Liver (tissue), 8 donors: ENCODE measurements at regions not wholly inside any gene's neighbourhood (a gene's known extent, or its start where the extent isn't known, plus 50 kb on each side); places are given as distances from the start of the nearest gene placed in this dataset.
"Not testable (repeated sequence)": the region's sequence is repeated elsewhere in the genome, so short reads cannot be mapped to it uniquely, and the experiment has no call there.

Experiments
- DNase-seq: peaks from one replicate; pipeline ENCODE4 v3.0.0-alpha.2; 2017; ENCODE audit warnings: low spot score
- H3K27ac ChIP-seq, 2 donors: one replicate each; pipeline ENCODE4 v1.7.0; 2013; ENCODE audit warnings: inconsistent platforms in 2 of 2, low read length in 2 of 2, control low read depth in 1 of 2, low read depth in 1 of 2, mild to moderate bottlenecking in 1 of 2
- H3K27me3 ChIP-seq, 4 donors: one replicate each; pipeline versions ENCODE4 v1.6.1 to v1.7.0; 2013; ENCODE audit warnings: low read length in 3 of 4, inconsistent platforms in 1 of 4, mild to moderate bottlenecking in 1 of 4, moderate library complexity in 1 of 4; ENCODE audit not compliant: control insufficient read depth in 4 of 4, insufficient read depth in 4 of 4
- H3K36me3 ChIP-seq, 4 donors: one replicate each; pipeline versions ENCODE4 v1.6.1 to v1.7.0; 2013; ENCODE audit warnings: low read length in 3 of 4, mild to moderate bottlenecking in 3 of 4, low read depth in 1 of 4, moderate library complexity in 1 of 4; ENCODE audit not compliant: control insufficient read depth in 4 of 4, insufficient read depth in 3 of 4
- H3K4me1 ChIP-seq, 4 donors: one replicate each; pipeline versions ENCODE4 v1.6.1 to v1.7.0; 2013; ENCODE audit warnings: low read length in 3 of 4, mild to moderate bottlenecking in 3 of 4, moderate library complexity in 1 of 4; ENCODE audit not compliant: control insufficient read depth in 4 of 4, insufficient read depth in 4 of 4
- H3K4me3 ChIP-seq, 3 donors: one replicate each; pipeline versions ENCODE4 v1.6.1 to v1.7.0; 2013; ENCODE audit warnings: low read length in 3 of 3, control low read depth in 1 of 3, low read depth in 1 of 3, mild to moderate bottlenecking in 1 of 3
- H3K9ac ChIP-seq, 2 donors: one replicate each; pipeline ENCODE4 v1.7.0; 2013; ENCODE audit warnings: low read length in 2 of 2, mild to moderate bottlenecking in 2 of 2, moderate library complexity in 2 of 2, control low read depth in 1 of 2, low read depth in 1 of 2
- H3K9me3 ChIP-seq, 4 donors: one replicate each; pipeline versions ENCODE4 v1.6.1 to v1.7.0; 2013; ENCODE audit warnings: low read length in 3 of 4; ENCODE audit not compliant: control insufficient read depth in 4 of 4
- CTCF ChIP-seq: fragments of 150-350 bp; IDR thresholded peaks from 2 replicates; pipeline ENCODE4 v1.5.1; 2017; ENCODE audit warnings: improper control_type of control experiment, low read depth, low read length; ENCODE audit not compliant: missing input control
- FOXA1 ChIP-seq: IDR thresholded peaks from 2 replicates; pipeline ENCODE4 v1.6.1; 2016; ENCODE audit warnings: antibody characterized with exemption
- FOXA2 ChIP-seq: IDR thresholded peaks from 2 replicates; pipeline ENCODE4 v1.6.1; 2016; ENCODE audit warnings: antibody characterized with exemption
- HNF4A ChIP-seq, 2 donors: conservative IDR thresholded peaks; 2 replicates each; pipeline ENCODE4 v1.6.1; 2016; ENCODE audit warnings: antibody characterized with exemption in 2 of 2, mild to moderate bottlenecking in 2 of 2
- HNF4G ChIP-seq: IDR thresholded peaks from 2 replicates; pipeline ENCODE4 v1.6.1; 2016; ENCODE audit warnings: antibody characterized with exemption
- NR2F2 ChIP-seq: IDR thresholded peaks from 2 replicates; pipeline ENCODE4 v1.6.1; 2016; ENCODE audit warnings: antibody characterized with exemption
- RAD21 ChIP-seq, 2 donors: IDR thresholded peaks; 2 replicates each; pipeline ENCODE4 v1.6.1; 2016; ENCODE audit warnings: antibody characterized with exemption in 2 of 2, mild to moderate bottlenecking in 2 of 2
- RXRA ChIP-seq, 2 donors: IDR thresholded peaks; 2 replicates each; pipeline ENCODE4 v1.6.1; 2017 to 2018; ENCODE audit warnings: antibody characterized with exemption in 2 of 2, mild to moderate bottlenecking in 1 of 2
- TAF1 ChIP-seq: conservative IDR thresholded peaks from 2 replicates; pipeline ENCODE4 v1.6.1; 2016; ENCODE audit warnings: antibody characterized with exemption, mild to moderate bottlenecking
- ZBTB33 ChIP-seq: IDR thresholded peaks from 2 replicates; pipeline ENCODE4 v1.6.1; 2016; ENCODE audit warnings: antibody characterized with exemption
- WGBS: extraction: QIAGEN DNeasy Blood & Tissue Kit; methylation state at CpG from one replicate; pipeline ENCODE4 v1.1.7; 2013; 5-methylcytosine and 5-hydroxymethylcytosine counted together
- TF ChIP-seq, protein P1 (sequence below): IDR thresholded peaks from 2 replicates; pipeline ENCODE4 v1.6.1; 2016; ENCODE audit warnings: antibody characterized with exemption, mild to moderate bottlenecking
- donor health status: healthy.
- donor health status: healthy.
- donor health status: healthy.
- donor health status: healthy.
- donor health status: healthy.

- H3K27ac ChIP-seq, H3K36me3 ChIP-seq, DNase-seq, H3K9me3 ChIP-seq, H3K4me1 ChIP-seq, H3K4me3 ChIP-seq, H3K9ac ChIP-seq, H3K27me3 ChIP-seq: not testable (repeated sequence)
- WGBS = 95% methylated on average over 29 of the region's 30 CpGs
These were observed 383.9 kb upstream of the CDIN1 start for GRCh38 chr15:36195361-36196007.

DNA sequence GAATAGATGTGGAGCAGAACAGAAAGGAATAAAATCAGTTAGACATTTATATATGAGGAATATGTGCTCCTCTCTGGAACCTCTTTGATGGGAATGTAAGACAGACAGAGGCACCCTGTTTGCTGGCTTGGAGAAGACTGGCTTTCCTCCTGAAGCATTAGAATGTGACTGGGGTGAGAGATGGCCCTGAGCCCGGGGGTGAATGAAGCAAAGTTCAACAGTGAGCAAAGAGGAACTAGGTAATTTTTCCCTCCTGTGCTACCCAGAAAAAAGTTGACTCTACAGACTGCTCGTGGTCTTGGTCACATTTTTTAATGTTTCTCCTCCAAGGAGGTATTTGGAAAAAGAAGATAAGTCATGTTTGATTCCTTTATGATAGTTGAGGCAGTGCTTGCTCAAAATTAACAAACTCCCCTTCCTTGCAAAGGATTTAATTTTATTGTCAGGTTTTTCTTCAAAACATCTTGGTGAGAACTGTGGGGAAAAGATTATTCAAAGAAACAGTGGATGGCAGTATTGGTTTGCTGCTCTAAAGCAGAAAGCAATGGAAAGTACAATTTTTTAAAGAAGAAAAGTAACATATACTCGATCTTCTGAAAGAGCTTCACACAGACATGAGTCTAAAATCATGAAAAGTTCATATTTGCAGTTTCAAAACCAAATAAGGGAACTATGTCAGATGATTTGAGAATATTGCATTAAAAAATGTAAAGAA lies 370.4 kb upstream of the CDIN1 start:
- Histone ChIP-seq H3K27me3 (no peaks in the 10 kb centered on the region), H3K9me3 (peaks cover 0 to 2% (median 0%) of the 10 kb centered on the region in 4 donors), H3K4me3 (no peak overlapping the region), H3K36me3 (no peaks in the 10 kb centered on the region), H3K4me1 (no peaks in the 10 kb centered on the region), H3K27ac (no peak overlapping the region), H3K9ac (no peak overlapping the region)
- 53% methylated on average over 3 of the region's 3 CpGs for WGBS
- DNase-seq = no peak
- TF ChIP-seq FOXA1 = no peak
- TF ChIP-seq RAD21 (IDR thresholded peaks at IDR 0.05) = no peak
- TF ChIP-seq RXRA (IDR thresholded peaks at IDR 0.05) = no peak
- no peak for TF ChIP-seq HNF4A (conservative IDR thresholded peaks at IDR 0.05)
- TF ChIP-seq, protein P1, sequence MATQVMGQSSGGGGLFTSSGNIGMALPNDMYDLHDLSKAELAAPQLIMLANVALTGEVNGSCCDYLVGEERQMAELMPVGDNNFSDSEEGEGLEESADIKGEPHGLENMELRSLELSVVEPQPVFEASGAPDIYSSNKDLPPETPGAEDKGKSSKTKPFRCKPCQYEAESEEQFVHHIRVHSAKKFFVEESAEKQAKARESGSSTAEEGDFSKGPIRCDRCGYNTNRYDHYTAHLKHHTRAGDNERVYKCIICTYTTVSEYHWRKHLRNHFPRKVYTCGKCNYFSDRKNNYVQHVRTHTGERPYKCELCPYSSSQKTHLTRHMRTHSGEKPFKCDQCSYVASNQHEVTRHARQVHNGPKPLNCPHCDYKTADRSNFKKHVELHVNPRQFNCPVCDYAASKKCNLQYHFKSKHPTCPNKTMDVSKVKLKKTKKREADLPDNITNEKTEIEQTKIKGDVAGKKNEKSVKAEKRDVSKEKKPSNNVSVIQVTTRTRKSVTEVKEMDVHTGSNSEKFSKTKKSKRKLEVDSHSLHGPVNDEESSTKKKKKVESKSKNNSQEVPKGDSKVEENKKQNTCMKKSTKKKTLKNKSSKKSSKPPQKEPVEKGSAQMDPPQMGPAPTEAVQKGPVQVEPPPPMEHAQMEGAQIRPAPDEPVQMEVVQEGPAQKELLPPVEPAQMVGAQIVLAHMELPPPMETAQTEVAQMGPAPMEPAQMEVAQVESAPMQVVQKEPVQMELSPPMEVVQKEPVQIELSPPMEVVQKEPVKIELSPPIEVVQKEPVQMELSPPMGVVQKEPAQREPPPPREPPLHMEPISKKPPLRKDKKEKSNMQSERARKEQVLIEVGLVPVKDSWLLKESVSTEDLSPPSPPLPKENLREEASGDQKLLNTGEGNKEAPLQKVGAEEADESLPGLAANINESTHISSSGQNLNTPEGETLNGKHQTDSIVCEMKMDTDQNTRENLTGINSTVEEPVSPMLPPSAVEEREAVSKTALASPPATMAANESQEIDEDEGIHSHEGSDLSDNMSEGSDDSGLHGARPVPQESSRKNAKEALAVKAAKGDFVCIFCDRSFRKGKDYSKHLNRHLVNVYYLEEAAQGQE = no peak

GRCh38 chr15:36210426-36210825 lies 369.0 kb upstream of the CDIN1 start:
- H3K36me3 ChIP-seq = no peaks in the 10 kb centered on the region
- H3K27ac ChIP-seq = no peak overlapping the region
- peaks cover 0 to 2% (median 0%) of the 10 kb centered on the region in 4 donors for H3K9me3 ChIP-seq
- TF ChIP-seq CTCF (no peak), FOXA2 (no peak), NR2F2 (no peak), RAD21 (IDR thresholded peaks at IDR 0.05) (no peak), ZBTB33 (no peak), HNF4G (no peak), TAF1 (no peak)
- DNase-seq = no peak
- no peaks in the 10 kb centered on the region for H3K4me1 ChIP-seq
- no peak overlapping the region for H3K4me3 ChIP-seq
- 65% methylated on average over 2 of the region's 2 CpGs for WGBS
- H3K9ac ChIP-seq = no peak overlapping the region
- no peaks in the 10 kb centered on the region for H3K27me3 ChIP-seq
